AG10803 (cell line): ENCODE measurements at regions not wholly inside any gene's neighbourhood (a gene's known extent, or its start where the extent isn't known, plus 50 kb on each side); places are given as distances from the start of the nearest gene placed in this dataset.
"Not testable (repeated sequence)": the region's sequence is repeated elsewhere in the genome, so short reads cannot be mapped to it uniquely, and the experiment has no call there.

Experiments used
- DNase-seq: peaks from one replicate; pipeline ENCODE4 v3.0.0; 2010; ENCODE audit warnings: low read depth
- H3K4me3 ChIP-seq: 2 replicates; pipeline ENCODE4 v1.5.1; 2011; ENCODE audit warnings: mild to moderate bottlenecking, low read length, control low read depth
- CTCF ChIP-seq: conservative IDR thresholded peaks from 2 replicates; pipeline ENCODE4 v1.5.1; 2011; ENCODE audit warnings: mild to moderate bottlenecking, low read length, control low read depth, inconsistent platforms

- no peak overlapping the region for H3K4me3 ChIP-seq
- no peak for TF ChIP-seq CTCF
- no peak for DNase-seq
Measured at GRCh38 chr7:85820702-85821443, 634.0 kb upstream of the SEMA3D start.

- no peak overlapping the region for H3K4me3 ChIP-seq
- no peak for DNase-seq
- TF ChIP-seq CTCF = no peak
Measured at GRCh38 chr7:85815526-85815925, 628.7 kb upstream of the SEMA3D start.

- DNase-seq = no peak
- TF ChIP-seq CTCF = no peak
Measured at GRCh38 chr7:85806321-85806720, 619.5 kb upstream of the SEMA3D start.

GRCh38 chr7:85805656-85806055 is 618.8 kb upstream of the SEMA3D start:
- no peak overlapping the region for H3K4me3 ChIP-seq
- no peak for DNase-seq
- no peak for TF ChIP-seq CTCF

More at GRCh38 chr7:85806321-85806720, 619.5 kb upstream of the SEMA3D start:
- no peak overlapping the region for H3K4me3 ChIP-seq

GRCh38 chr7:85805249-85805648 is 618.4 kb upstream of the SEMA3D start:
- no peak for DNase-seq
- TF ChIP-seq CTCF = no peak
- no peak overlapping the region for H3K4me3 ChIP-seq

- no peak for DNase-seq
- H3K4me3 ChIP-seq = no peak overlapping the region
- TF ChIP-seq CTCF = no peak
Measured at GRCh38 chr7:85802211-85802610, 615.4 kb upstream of the SEMA3D start.

GRCh38 chr7:85796956-85797355 is 610.1 kb upstream of the SEMA3D start:
- TF ChIP-seq CTCF = no peak
- H3K4me3 ChIP-seq = no peak overlapping the region
- no peak for DNase-seq

- not testable (repeated sequence) for H3K4me3 ChIP-seq, DNase-seq
Measured at GRCh38 chr7:85791098-85791497, 604.2 kb upstream of the SEMA3D start.
